ENCODE measurements at regions not wholly inside any gene's neighbourhood (a gene's known extent, or its start where the extent isn't known, plus 50 kb on each side); places are given as distances from the start of the nearest gene placed in this dataset.

GRCh38 chr11:15906481-15907035, 449.8 kb downstream of the SOX6 start:
- DNase-seq, result no peak
- in situ Hi-C loops (cut with HindIII; ENCODE audit: low pct_ligation_motif_present, low pct_unique_long_range_greater_than_20kb, low sequenced_read_pairs), result no loop called here

GRCh38 chr11:15907806-15908205, 448.5 kb downstream of the SOX6 start:
- in situ Hi-C loops (cut with HindIII; ENCODE audit: low pct_ligation_motif_present, low pct_unique_long_range_greater_than_20kb, low sequenced_read_pairs), result no loop called here
- DNase-seq, result no peak

GRCh38 chr11:15909937-15910598, 446.3 kb downstream of the SOX6 start:
- in situ Hi-C loops (cut with HindIII; ENCODE audit: low pct_ligation_motif_present, low pct_unique_long_range_greater_than_20kb, low sequenced_read_pairs), result no loop called here
- DNase-seq, result no peak

GRCh38 chr11:15910761-15911160, 445.6 kb downstream of the SOX6 start:
- in situ Hi-C loops (cut with HindIII; ENCODE audit: low pct_ligation_motif_present, low pct_unique_long_range_greater_than_20kb, low sequenced_read_pairs), result no loop called here
- DNase-seq, result no peak

GRCh38 chr11:15911377-15912044, 444.8 kb downstream of the SOX6 start:
- in situ Hi-C loops (cut with HindIII; ENCODE audit: low pct_ligation_motif_present, low pct_unique_long_range_greater_than_20kb, low sequenced_read_pairs), result no loop called here
- DNase-seq, result no peak

- no peak for DNase-seq
- in situ Hi-C loops (cut with HindIII; ENCODE audit: low pct_ligation_motif_present, low pct_unique_long_range_greater_than_20kb, low sequenced_read_pairs), result no loop called here
Measured at GRCh38 chr11:15912291-15912690, 444.1 kb downstream of the SOX6 start.

- no peak for DNase-seq
- in situ Hi-C loops (cut with HindIII; ENCODE audit: low pct_ligation_motif_present, low pct_unique_long_range_greater_than_20kb, low sequenced_read_pairs), result no loop called here
Measured at GRCh38 chr11:15912825-15913224, 443.5 kb downstream of the SOX6 start.

- in situ Hi-C loops (cut with HindIII; ENCODE audit: low pct_ligation_motif_present, low pct_unique_long_range_greater_than_20kb, low sequenced_read_pairs), result no loop called here
- no peak for DNase-seq
Measured at GRCh38 chr11:15913261-15913660, 443.1 kb downstream of the SOX6 start.

All from ACHN (cell line).